ENCODE measurements at regions not wholly inside any gene's neighbourhood (a gene's known extent, or its start where the extent isn't known, plus 50 kb on each side); places are given as distances from the start of the nearest gene placed in this dataset.

DNA sequence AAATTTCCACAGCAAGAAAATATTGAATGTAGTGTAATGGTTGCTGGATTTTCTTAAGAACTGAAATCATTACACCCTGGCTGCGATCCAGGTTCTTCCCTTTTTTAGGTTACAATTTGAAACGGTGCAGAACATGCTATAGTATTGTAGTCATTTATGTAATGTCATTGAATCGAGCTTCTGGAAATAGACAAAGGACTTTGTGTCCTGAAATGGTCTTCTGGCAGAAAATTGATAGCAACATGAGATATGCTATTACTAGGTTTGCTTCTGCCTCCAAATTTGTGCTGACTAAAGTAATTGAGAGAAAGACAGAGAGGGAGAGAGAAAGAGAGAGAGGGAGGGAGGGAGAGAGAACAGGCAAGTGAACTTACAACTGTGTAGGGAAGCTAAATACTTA, 146.2 kb upstream of the NFIA start:
- no peak overlapping the region for H3K27ac ChIP-seq (ENCODE audit: low read depth, low read length)
- ChIA-PET POLR2A (no interaction called here), CTCF (no interaction called here)
- no peaks in the 10 kb centered on the region for H3K27me3 ChIP-seq (ENCODE audit: control insufficient read depth, insufficient read depth, low read length)
- no peak for DNase-seq (ENCODE audit: low read depth, low spot score)
- H3K9me3 ChIP-seq (ENCODE audit: control insufficient read depth, insufficient read depth, low read length), result no peaks in the 10 kb centered on the region
- TF ChIP-seq, protein P1, sequence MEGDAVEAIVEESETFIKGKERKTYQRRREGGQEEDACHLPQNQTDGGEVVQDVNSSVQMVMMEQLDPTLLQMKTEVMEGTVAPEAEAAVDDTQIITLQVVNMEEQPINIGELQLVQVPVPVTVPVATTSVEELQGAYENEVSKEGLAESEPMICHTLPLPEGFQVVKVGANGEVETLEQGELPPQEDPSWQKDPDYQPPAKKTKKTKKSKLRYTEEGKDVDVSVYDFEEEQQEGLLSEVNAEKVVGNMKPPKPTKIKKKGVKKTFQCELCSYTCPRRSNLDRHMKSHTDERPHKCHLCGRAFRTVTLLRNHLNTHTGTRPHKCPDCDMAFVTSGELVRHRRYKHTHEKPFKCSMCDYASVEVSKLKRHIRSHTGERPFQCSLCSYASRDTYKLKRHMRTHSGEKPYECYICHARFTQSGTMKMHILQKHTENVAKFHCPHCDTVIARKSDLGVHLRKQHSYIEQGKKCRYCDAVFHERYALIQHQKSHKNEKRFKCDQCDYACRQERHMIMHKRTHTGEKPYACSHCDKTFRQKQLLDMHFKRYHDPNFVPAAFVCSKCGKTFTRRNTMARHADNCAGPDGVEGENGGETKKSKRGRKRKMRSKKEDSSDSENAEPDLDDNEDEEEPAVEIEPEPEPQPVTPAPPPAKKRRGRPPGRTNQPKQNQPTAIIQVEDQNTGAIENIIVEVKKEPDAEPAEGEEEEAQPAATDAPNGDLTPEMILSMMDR (IDR thresholded peaks at IDR 0.05; ENCODE audit: low read depth, low read length), result no peak
- no peak overlapping the region for H3K4me3 ChIP-seq (ENCODE audit: low read depth, low read length)

DNA sequence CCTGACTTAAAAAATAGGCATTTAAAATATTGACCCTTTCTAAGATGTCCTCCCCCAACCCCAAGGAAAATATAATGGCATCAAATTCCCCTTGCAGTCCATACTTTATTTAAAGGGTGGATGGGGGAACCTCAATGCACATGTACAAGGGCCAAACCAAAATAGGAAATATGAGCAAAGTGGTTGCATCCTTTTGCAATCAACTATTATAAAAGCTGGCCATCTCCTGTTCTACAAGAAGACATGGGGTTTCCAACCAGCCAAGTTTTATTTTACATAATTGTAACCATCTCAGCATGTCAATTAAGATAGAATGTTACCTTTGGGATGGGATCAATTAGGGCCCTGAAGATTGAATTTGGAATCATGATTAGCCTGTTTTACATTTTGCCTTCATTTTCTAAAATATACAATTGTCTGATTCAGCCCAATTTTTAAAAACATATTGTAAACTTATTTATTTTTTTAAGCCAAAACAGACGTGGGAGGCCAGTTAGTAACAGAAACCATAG, 146.7 kb upstream of the NFIA start:
- H3K4me3 ChIP-seq (ENCODE audit: low read depth, low read length), result no peak overlapping the region
- no peaks in the 10 kb centered on the region for H3K27me3 ChIP-seq (ENCODE audit: control insufficient read depth, insufficient read depth, low read length)
- no peak for DNase-seq (ENCODE audit: low read depth, low spot score)
- H3K27ac ChIP-seq (ENCODE audit: low read depth, low read length), result no peak overlapping the region
- ChIA-PET CTCF (no interaction called here), POLR2A (no interaction called here)
- TF ChIP-seq, protein P1 (IDR thresholded peaks at IDR 0.05; ENCODE audit: low read depth, low read length), result no peak
- H3K9me3 ChIP-seq (ENCODE audit: control insufficient read depth, insufficient read depth, low read length), result no peaks in the 10 kb centered on the region

DNA sequence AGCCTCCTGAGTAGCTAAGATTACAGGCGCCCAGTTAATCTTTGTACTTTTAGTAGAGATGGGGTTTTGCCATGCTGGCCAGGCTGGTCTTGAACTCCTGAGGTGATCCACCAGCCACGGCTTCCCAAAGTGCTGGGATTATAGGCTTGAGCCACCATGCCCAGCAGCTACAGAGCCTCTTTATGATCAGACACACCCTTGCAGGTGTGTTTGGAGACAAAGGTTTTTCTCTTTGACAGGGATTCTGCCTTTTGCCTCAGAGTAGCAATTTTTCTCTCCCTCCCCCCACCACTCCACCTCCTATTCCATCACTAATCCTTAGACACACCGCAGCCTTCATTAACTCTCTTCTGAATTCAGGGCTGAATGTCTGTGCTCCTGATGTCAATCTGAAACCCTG, 152.2 kb upstream of the NFIA start:
- TF ChIP-seq, protein P1 (IDR thresholded peaks at IDR 0.05; ENCODE audit: low read depth, low read length), result no peak
- Histone ChIP-seq H3K9me3 (ENCODE audit: control insufficient read depth, insufficient read depth, low read length) (no peaks in the 10 kb centered on the region), H3K27ac (ENCODE audit: low read depth, low read length) (no peak overlapping the region), H3K4me3 (ENCODE audit: low read depth, low read length) (no peak overlapping the region), H3K27me3 (ENCODE audit: control insufficient read depth, insufficient read depth, low read length) (no peaks in the 10 kb centered on the region)
- CTCF ChIA-PET, result no interaction called here
- DNase-seq (ENCODE audit: low read depth, low spot score), result no peak
- POLR2A ChIA-PET, result no interaction called here

DNA sequence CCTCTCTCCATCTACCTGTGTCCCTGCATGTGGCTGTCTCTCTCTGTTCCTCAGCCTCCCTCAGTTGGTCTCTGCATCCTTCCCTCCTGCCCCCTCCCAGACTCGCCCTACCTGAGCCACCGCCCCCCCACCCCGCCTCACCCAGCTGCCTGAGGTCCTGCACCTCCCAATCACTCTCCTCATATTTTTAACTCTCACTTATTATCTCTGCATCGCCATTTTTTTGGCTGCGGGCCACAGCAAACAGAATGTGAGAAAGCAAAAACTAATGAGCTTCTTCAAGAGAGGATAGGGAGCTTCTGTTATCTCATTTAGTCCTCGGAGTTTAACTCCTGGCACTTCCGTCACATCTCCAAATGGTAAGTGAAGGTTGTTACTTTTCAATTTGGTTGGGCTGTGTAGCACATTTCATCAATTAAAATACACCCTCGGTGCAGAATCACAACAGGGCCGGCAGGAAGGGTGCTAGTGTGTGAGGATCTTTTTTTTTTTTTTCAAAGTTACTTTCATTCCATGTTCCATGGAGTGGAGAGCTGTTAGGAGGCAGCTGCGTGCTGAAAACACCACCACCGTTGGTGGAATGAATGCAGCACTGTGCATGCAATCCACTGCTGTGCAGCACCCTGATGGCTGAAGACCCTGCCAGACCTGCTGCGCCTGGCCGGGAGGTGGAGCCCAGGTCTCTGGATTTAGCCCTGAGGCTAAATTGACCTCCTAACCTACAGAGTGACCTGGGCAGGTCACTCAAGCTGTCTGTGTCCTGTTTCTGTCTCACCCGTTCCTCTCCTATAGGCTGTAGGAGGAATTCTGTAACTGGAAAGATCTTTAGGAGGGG, 157.2 kb upstream of the NFIA start:
- no peak for DNase-seq (ENCODE audit: low read depth, low spot score)
- Histone ChIP-seq H3K9me3 (ENCODE audit: control insufficient read depth, insufficient read depth, low read length) (no peaks in the 10 kb centered on the region), H3K27ac (ENCODE audit: low read depth, low read length) (no peak overlapping the region), H3K27me3 (ENCODE audit: control insufficient read depth, insufficient read depth, low read length) (no peaks in the 10 kb centered on the region), H3K4me3 (ENCODE audit: low read depth, low read length) (no peak overlapping the region)
- ChIA-PET CTCF (interaction anchor here (0.6 kb wide), 1 partner anchor 854 kb away, joined by 6 read pairs; no protein-coding TSS in a partner anchor), POLR2A (no interaction called here)
- TF ChIP-seq, protein P1 (IDR thresholded peaks at IDR 0.05; ENCODE audit: low read depth, low read length), result no peak

DNA sequence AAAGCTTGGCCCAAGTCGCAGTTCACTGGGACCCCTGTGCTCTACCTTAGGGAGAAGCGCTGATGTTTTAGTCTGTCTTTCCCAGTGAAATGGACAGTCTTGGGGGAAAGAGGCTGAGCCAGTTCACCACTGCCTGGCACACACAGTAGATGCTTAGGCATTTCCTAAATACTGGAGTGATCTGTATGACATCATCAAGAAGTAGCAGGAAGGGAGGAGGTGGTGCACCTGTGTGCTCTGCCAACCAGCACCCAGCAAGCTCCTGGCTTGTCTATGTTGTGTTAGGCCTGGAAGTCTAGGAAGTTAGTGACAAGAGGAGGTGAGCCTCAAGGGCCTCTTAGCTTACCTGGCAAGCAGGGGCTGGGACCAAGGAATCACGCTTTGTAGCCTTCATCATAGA, 158.2 kb upstream of the NFIA start:
- TF ChIP-seq, protein P1 (IDR thresholded peaks at IDR 0.05; ENCODE audit: low read depth, low read length), result no peak
- Histone ChIP-seq H3K4me3 (ENCODE audit: low read depth, low read length) (no peak overlapping the region), H3K9me3 (ENCODE audit: control insufficient read depth, insufficient read depth, low read length) (no peaks in the 10 kb centered on the region), H3K27ac (ENCODE audit: low read depth, low read length) (no peak overlapping the region), H3K27me3 (ENCODE audit: control insufficient read depth, insufficient read depth, low read length) (no peaks in the 10 kb centered on the region)
- ChIA-PET POLR2A (no interaction called here), CTCF (no interaction called here)
- no peak for DNase-seq (ENCODE audit: low read depth, low spot score)
